Retinal pigment epithelial cell (primary cell): ENCODE measurements at regions not wholly inside any gene's neighbourhood (a gene's known extent, or its start where the extent isn't known, plus 50 kb on each side); places are given as distances from the start of the nearest gene placed in this dataset.

Source experiments
- DNase-seq: peaks from one replicate; pipeline ENCODE4 v3.0.0-alpha.2; 2010; ENCODE audit warnings: low read depth
- H3K4me3 ChIP-seq: 2 replicates; pipeline ENCODE4 v1.5.1; 2011; ENCODE audit warnings: mild to moderate bottlenecking, low read length, control low read depth, moderate library complexity
- CTCF ChIP-seq: conservative IDR thresholded peaks from 2 replicates; pipeline ENCODE4 v1.5.1; 2011; ENCODE audit warnings: low read depth, low read length, control low read depth, inconsistent platforms

- H3K4me3 ChIP-seq, result no peak overlapping the region
- TF ChIP-seq CTCF, result no peak
- no peak for DNase-seq
Observed at GRCh38 chr20:57948180-57948955, 238.6 kb upstream of the PMEPA1 start.

- DNase-seq, result no peak
- no peak for TF ChIP-seq CTCF
- no peak overlapping the region for H3K4me3 ChIP-seq
Observed at GRCh38 chr20:57947421-57948179, 237.8 kb upstream of the PMEPA1 start.

- no peak for DNase-seq
- no peak for TF ChIP-seq CTCF
- H3K4me3 ChIP-seq, result no peak overlapping the region
Observed at GRCh38 chr20:57946559-57947315, 236.9 kb upstream of the PMEPA1 start.

GRCh38 chr20:57944988-57945387, 235.2 kb upstream of the PMEPA1 start:
- no peak for TF ChIP-seq CTCF
- DNase-seq, result no peak
- H3K4me3 ChIP-seq, result no peak overlapping the region

- TF ChIP-seq CTCF, result no peak
- H3K4me3 ChIP-seq, result no peak overlapping the region
- DNase-seq, result no peak
Observed at GRCh38 chr20:57943950-57944349, 234.1 kb upstream of the PMEPA1 start.

- no peak for TF ChIP-seq CTCF
- H3K4me3 ChIP-seq, result no peak overlapping the region
- DNase-seq, result no peak
Observed at GRCh38 chr20:57943291-57943690, 233.5 kb upstream of the PMEPA1 start.
